Fibroblast of lung (primary cell): ENCODE measurements at regions not wholly inside any gene's neighbourhood (a gene's known extent, or its start where the extent isn't known, plus 50 kb on each side); places are given as distances from the start of the nearest gene placed in this dataset.

Source experiments
- CTCF ChIP-seq, 2 donors: IDR thresholded peaks in 1 of 2; conservative IDR thresholded peaks in 1 of 2; 1 replicate in 1 of 2; 2 replicates in 1 of 2; pipeline ENCODE4 v1.5.1; 2011 to 2012; ENCODE audit warnings: low read length in 2 of 2, control low read depth in 1 of 2, inconsistent platforms in 1 of 2, low read depth in 1 of 2, mild to moderate bottlenecking in 1 of 2
- EZH2 ChIP-seq: IDR thresholded peaks from 2 replicates; pipeline ENCODE4 v1.5.1; 2012; ENCODE audit warnings: low read length, control low read depth, mild to moderate bottlenecking; ENCODE audit errors: missing control alignments

DNA sequence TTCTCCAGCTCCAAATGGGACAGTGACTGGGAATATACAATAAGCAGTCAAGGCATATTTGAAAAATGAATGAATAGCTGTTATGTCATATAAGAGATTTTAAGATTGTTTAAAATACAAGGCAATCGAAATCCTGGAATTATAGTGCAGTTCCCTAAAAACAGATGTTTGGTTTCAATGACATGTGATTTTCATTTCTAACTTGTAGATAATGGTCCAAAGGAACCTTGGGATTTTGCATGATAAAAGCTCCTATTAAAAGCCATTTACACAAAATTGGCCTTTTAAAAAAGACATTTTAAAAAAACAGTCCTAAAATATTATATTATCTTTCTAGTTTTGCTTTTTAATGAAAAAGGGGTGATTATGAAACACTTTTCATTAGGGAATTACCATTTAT, 905.1 kb downstream of the GALC start:
- no peak for TF ChIP-seq EZH2
- TF ChIP-seq CTCF (conservative IDR thresholded peaks at IDR 0.05 in 1 of 2, IDR thresholded peaks at IDR 0.05 in 1 of 2; ENCODE audit: low read depth in 1 of 2, low read length in 2 of 2) = no peak
